Mesodermal cell (in vitro differentiated cells): ENCODE measurements at regions not wholly inside any gene's neighbourhood (a gene's known extent, or its start where the extent isn't known, plus 50 kb on each side); places are given as distances from the start of the nearest gene placed in this dataset.

ENCODE experiments used
- H3K27ac ChIP-seq: 2 replicates; pipeline ENCODE4 v1.7.0; 2013; ENCODE audit warnings: mild to moderate bottlenecking, low read depth, low read length, moderate library complexity; ENCODE audit not compliant: severe bottlenecking
- H3K36me3 ChIP-seq: 2 replicates; pipeline ENCODE4 v1.7.1; 2013; ENCODE audit warnings: mild to moderate bottlenecking, low read length, moderate library complexity; ENCODE audit not compliant: control insufficient read depth, insufficient read depth
- H3K4me1 ChIP-seq: one replicate; pipeline ENCODE4 v1.7.1; 2013; ENCODE audit warnings: mild to moderate bottlenecking, low read length; ENCODE audit not compliant: insufficient read depth, control insufficient read depth, poor library complexity, severe bottlenecking
- H3K4me3 ChIP-seq: 2 replicates; pipeline ENCODE4 v1.7.0; 2013; ENCODE audit warnings: low read length, control low read depth, mild to moderate bottlenecking; ENCODE audit not compliant: insufficient read depth, poor library complexity, severe bottlenecking; ENCODE audit errors: extremely low read depth
- H3K9me3 ChIP-seq: 2 replicates; pipeline ENCODE4 v1.7.1; 2013; ENCODE audit warnings: mild to moderate bottlenecking, low read length, moderate library complexity; ENCODE audit not compliant: control insufficient read depth
- WGBS, 2 experiments: methylation state at CpG; one replicate each; pipeline ENCODE4 v1.1.5; 2013; ENCODE audit warnings: missing lambda C conversion rate in 2 of 2; ENCODE audit not compliant: insufficient coverage in 2 of 2; 5-methylcytosine and 5-hydroxymethylcytosine counted together

DNA sequence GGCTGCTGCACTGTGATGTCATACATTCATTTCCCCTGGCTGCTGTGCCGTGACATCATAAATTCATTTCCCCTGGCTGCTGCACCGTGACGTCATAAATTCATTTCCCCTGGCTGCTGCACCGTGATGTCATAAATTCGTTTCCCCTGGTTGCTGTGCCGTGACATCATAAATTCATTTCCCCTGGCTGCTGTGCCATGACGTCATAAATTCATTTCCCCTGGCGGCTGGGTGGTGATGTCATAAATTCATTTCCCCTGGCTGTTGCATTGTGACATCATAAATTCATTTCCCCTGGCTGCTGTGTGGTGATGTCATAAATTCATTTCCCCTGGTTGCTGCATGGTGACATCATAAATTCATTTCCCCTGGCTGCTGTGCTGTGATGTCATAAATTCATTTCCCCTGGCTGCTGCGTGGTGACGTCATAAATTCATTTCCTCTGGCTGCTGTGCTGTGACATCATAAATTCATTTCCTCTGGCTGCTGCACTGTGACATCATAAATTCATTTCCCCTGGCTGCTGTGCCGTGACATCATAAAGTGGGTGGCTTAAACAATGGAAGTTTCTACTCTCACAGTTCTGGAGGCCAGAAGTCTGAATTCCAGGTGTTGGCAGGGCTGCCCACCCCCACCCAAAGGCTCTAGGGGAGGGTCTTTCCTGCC, 301.1 kb downstream of the SHANK2 start:
- no peaks in the 10 kb centered on the region for H3K36me3 ChIP-seq
- no peak overlapping the region for H3K4me3 ChIP-seq
- H3K9me3 ChIP-seq, result no peaks in the 10 kb centered on the region
- H3K27ac ChIP-seq, result no peak overlapping the region
- H3K4me1 ChIP-seq, result no peaks in the 10 kb centered on the region
- 82 to 84% methylated on average over 11 of the region's 11 CpGs for WGBS, 2 experiments

DNA sequence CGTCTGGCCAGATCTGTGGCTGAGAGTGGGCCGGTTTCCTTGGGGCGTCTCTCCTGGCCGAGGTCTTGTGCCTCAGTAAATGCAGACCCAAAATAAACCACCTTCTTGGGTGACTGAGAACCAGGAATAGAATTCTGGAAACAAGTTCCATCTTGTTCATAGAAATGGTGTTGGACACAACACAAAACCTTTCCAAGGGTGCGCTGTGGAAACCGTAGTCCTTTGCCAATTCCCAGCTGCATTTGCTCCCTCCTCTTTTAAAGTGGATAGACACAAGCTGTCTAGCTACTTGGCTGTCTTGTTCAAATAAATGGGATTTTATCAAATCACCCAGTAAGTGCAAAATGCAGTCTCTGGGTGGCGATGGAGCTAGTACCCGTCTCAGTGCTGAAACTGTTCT, 300.2 kb downstream of the SHANK2 start:
- no peaks in the 10 kb centered on the region for H3K4me1 ChIP-seq
- no peak overlapping the region for H3K4me3 ChIP-seq
- H3K9me3 ChIP-seq, result no peaks in the 10 kb centered on the region
- H3K27ac ChIP-seq, result no peak overlapping the region
- 90 to 93% methylated on average over 6 to 7 of the region's 8 CpGs for WGBS, 2 experiments
- H3K36me3 ChIP-seq, result no peaks in the 10 kb centered on the region

DNA sequence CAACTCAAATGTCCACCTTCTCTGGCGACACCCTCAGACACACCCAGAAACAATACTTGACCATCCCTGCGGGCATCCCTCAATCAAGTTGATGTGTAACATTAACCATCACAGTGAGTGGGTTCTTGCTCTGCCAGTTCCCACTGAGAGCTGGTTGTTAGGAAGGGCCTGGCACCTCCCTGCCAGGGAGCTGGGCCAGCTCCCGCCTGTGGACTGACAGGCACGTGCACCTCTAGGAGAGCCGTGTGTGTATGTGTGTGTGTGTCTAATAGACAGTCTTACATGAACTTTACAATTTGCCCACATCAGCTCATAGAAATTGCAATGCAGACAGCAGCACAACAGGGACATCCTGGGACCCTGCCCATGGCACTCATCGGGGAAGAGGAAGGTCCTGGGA, 298.7 kb downstream of the SHANK2 start:
- Histone ChIP-seq H3K4me3 (no peak overlapping the region), H3K27ac (no peak overlapping the region), H3K4me1 (no peaks in the 10 kb centered on the region), H3K36me3 (no peaks in the 10 kb centered on the region), H3K9me3 (no peaks in the 10 kb centered on the region)
- WGBS, 2 experiments, result 98 to 100% methylated on average over 2 to 3 of the region's 6 CpGs

DNA sequence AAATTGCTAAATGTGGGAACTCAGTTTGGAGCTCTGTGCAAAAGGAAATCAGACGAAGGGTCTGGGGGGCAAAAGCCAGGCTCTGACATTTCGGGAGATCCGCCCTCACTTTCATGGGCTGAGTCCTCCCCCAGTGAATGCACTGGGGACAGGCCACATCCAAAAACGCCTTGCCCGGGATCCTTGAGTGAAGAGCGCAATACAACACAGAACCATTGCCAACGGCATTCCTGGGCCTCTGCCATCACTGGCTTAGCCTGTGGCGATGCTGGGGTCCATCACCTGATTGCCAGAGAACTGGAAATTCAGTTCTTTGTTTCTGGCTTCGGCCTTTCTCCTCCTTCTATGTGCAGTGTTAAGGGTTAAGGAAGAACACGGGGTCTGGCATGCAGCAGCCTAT, 297.9 kb downstream of the SHANK2 start:
- Histone ChIP-seq H3K36me3 (no peaks in the 10 kb centered on the region), H3K4me3 (no peak overlapping the region), H3K9me3 (no peaks in the 10 kb centered on the region), H3K27ac (no peak overlapping the region), H3K4me1 (no peaks in the 10 kb centered on the region)
- WGBS, 2 experiments, result 83 to 85% methylated on average over 10 of the region's 10 CpGs
